Gastrocnemius medialis (tissue), 4 donors: ENCODE measurements at regions not wholly inside any gene's neighbourhood (a gene's known extent, or its start where the extent isn't known, plus 50 kb on each side); places are given as distances from the start of the nearest gene placed in this dataset.

Experiments
- CTCF ChIP-seq, 5 experiments: fragments of 450-650 bp in 3 of 5; fragments of 200-600 bp in 2 of 5; sonication (generic) in 2 of 5; IDR thresholded peaks in 4 of 5; conservative IDR thresholded peaks in 1 of 5; 1 replicate in 4 of 5; 2 replicates in 1 of 5; pipeline ENCODE4 v1.5.1; 2016 to 2019; ENCODE audit warnings: antibody characterized with exemption in 5 of 5, mild to moderate bottlenecking in 3 of 5, moderate library complexity in 3 of 5
- POLR2A ChIP-seq, 2 donors: fragments of 450-650 bp; IDR thresholded peaks; one replicate each; pipeline ENCODE4 v1.6.1; 2017; ENCODE audit warnings: antibody characterized with exemption in 2 of 2, mild to moderate bottlenecking in 2 of 2, moderate library complexity in 2 of 2

- TF ChIP-seq CTCF (IDR thresholded peaks at IDR 0.05 in 4 of 5, conservative IDR thresholded peaks at IDR 0.05 in 1 of 5): no peak
- no peak for TF ChIP-seq POLR2A (IDR thresholded peaks at IDR 0.05)
Measured at GRCh38 chr10:57715233-57715632, 552.5 kb downstream of the IPMK start.
